Neural progenitor cell (in vitro differentiated cells): ENCODE measurements at regions not wholly inside any gene's neighbourhood (a gene's known extent, or its start where the extent isn't known, plus 50 kb on each side); places are given as distances from the start of the nearest gene placed in this dataset.

Experiments used
- EZH2 ChIP-seq: fragments of 200-600 bp; sonication (generic); IDR thresholded peaks from 2 replicates; pipeline ENCODE4 v1.6.1; 2017; ENCODE audit warnings: antibody characterized with exemption, mild to moderate bottlenecking, moderate library complexity
- EZH2phosphoT487 ChIP-seq: fragments of 200-600 bp; sonication (generic); IDR thresholded peaks from 2 replicates; pipeline ENCODE4 v1.6.1; 2017; ENCODE audit warnings: antibody characterized with exemption
- TF ChIP-seq, protein P1 (sequence below): fragments of 200-600 bp; sonication (generic); IDR thresholded peaks from 2 replicates; pipeline ENCODE4 v1.5.1; 2017; ENCODE audit warnings: antibody characterized with exemption, mild to moderate bottlenecking

- TF ChIP-seq EZH2 (no peak), EZH2phosphoT487 (no peak)
- TF ChIP-seq, protein P1, sequence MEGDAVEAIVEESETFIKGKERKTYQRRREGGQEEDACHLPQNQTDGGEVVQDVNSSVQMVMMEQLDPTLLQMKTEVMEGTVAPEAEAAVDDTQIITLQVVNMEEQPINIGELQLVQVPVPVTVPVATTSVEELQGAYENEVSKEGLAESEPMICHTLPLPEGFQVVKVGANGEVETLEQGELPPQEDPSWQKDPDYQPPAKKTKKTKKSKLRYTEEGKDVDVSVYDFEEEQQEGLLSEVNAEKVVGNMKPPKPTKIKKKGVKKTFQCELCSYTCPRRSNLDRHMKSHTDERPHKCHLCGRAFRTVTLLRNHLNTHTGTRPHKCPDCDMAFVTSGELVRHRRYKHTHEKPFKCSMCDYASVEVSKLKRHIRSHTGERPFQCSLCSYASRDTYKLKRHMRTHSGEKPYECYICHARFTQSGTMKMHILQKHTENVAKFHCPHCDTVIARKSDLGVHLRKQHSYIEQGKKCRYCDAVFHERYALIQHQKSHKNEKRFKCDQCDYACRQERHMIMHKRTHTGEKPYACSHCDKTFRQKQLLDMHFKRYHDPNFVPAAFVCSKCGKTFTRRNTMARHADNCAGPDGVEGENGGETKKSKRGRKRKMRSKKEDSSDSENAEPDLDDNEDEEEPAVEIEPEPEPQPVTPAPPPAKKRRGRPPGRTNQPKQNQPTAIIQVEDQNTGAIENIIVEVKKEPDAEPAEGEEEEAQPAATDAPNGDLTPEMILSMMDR, result no peak
These were observed 139.9 kb downstream of the SKIDA1 start for GRCh38 chr10:21385536-21385935.
